Left cardiac atrium (tissue), 4 donors: ENCODE measurements at regions not wholly inside any gene's neighbourhood (a gene's known extent, or its start where the extent isn't known, plus 50 kb on each side); places are given as distances from the start of the nearest gene placed in this dataset.
"Not testable (repeated sequence)": the region's sequence is repeated elsewhere in the genome, so short reads cannot be mapped to it uniquely, and the experiment has no call there.

Experiments used
- ATAC-seq, 2 donors: fragments of 200-7000 bp; cut with Tn5 transposase; one replicate each; pipeline ENCODE4 v1.9.1; 2020; ENCODE audit warnings: mild to moderate bottlenecking in 2 of 2, moderate library complexity in 2 of 2
- DNase-seq: peaks from one replicate; pipeline ENCODE4 v3.0.0-alpha.2; 2020
- intact Hi-C, 2 donors: fragments of 100-400 bp; cut with DNase I; formaldehyde crosslinking; loops; one replicate each; pipeline versions ENCODE4 v1.14.1 to v1.15.1; 2022 to 2023
- donor health status: DM: no; HTN: yes; CAD: no.
- donor health status: DM: no; HTN: yes; CAD: no; lungs with severe emphysema.
- donor health status: DM: yes; HTN: yes; CAD: no.
- donor health status: Dilated cardiomyopathy.

DNA sequence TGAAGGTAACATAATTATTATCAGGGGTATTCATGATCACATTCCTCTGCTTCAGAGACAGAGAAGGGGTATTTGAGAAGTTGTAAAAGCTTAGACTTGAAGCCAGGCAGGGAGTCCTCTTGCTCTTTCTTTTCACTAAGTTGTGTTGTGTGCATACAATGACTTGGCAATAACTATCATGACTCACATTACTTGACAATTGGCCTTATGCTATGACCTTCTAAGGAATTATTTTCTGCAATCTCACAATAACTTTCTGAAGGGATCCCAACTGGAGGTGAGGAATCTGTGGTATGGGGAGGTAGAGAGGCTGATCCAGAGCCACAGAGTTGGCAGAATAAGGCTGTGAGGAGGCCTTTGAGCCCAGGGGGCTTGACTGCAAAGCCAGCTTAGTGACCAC, 622.3 kb downstream of the MTRR start:
- ATAC-seq, result no peak
- intact Hi-C loops, result no loop called here
- no peak for DNase-seq

DNA sequence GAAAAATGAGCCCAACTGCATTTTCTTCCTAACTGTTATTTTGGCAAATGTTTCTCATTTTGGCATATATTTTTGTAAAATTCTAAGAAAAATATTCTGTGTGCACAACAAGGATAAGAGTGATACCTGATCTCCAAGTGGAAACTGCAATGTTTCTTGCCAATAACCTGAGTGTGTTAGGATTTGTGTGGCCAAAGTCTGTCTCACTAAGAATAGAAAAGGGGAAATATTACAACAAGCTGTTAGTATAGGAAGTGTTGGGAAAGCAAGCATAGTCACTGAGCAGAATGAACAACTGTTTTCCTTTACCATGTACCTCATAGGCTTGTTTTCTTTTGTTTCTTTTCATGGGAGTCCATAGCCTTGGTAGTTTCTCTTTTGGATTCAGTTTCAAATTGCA, 624.2 kb downstream of the MTRR start:
- intact Hi-C loops, result no loop called here
- DNase-seq, result no peak
- ATAC-seq, result no peak

DNA sequence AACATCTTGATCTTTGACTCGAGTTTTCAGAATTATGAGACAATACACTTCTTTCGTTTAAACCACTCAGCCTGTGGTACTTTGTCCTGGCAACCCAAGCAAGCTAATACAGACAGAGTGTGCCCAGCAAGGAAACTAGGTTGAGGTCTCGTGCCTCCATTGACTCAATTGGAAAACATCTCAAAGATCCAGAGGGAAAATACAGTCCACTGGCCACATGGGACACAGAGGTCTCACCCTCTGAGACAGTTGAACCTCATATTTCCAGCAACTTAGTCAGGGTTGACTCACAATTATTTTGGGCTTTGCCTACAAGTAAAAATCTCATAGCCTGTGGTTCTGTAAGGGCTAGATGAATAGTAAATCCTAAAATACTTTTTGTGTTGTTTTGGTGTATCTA, 631.5 kb downstream of the MTRR start:
- ATAC-seq (no peak), DNase-seq (no peak)
- intact Hi-C loops, result no loop called here

GRCh38 chr5:8505196-8505595, 636.2 kb downstream of the MTRR start:
- intact Hi-C loops, result no loop called here
- ATAC-seq, result no peak
- DNase-seq, result no peak

DNA sequence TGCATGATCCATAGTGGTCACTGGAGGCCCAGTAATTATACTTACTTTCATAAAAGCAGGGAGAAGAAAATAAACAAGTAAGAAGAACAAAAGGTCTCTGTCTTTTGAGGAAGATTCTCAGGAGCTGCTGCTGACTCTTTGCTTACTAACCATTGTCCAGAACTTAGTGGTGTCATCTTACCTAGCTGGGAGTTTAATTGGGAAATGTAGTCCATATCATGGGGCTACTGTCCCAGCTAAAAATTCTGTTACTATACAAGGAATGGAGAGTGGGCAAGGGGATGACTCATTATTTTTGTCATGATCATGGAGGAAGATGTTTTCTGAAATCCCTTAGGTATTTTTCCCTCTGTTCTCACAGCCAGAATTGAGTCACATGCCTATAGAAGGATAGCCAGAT, 639.3 kb downstream of the MTRR start:
- intact Hi-C loops, result no loop called here
- DNase-seq, result no peak
- no peak for ATAC-seq

GRCh38 chr5:8516356-8516755, 647.4 kb downstream of the MTRR start:
- intact Hi-C loops, result no loop called here
- DNase-seq (no peak), ATAC-seq (no peak)

DNA sequence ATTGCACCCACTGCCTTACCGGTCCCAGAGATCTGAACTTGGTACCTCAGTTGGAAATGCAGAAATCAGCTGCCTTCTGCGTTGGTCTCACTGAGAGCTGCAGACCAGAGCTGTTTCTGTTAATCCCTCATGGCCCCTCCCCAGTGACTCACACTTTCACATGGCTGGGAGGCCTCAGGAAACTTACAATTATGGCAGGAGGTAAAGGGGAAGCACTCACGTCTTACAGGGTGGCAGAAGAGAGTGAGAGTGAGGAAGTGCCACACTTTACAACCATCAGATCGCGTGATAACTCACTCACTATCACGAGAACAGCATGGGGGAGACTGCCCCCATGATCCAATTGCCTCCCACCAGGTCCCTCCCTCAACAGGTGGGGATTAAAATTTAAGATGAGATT, 648.5 kb downstream of the MTRR start:
- intact Hi-C loops, result no loop called here
- ATAC-seq (no peak), DNase-seq (no peak)

GRCh38 chr5:8520917-8521316, 652.0 kb downstream of the MTRR start:
- no peak for ATAC-seq
- DNase-seq, result no peak
- intact Hi-C loops, result no loop called here

DNA sequence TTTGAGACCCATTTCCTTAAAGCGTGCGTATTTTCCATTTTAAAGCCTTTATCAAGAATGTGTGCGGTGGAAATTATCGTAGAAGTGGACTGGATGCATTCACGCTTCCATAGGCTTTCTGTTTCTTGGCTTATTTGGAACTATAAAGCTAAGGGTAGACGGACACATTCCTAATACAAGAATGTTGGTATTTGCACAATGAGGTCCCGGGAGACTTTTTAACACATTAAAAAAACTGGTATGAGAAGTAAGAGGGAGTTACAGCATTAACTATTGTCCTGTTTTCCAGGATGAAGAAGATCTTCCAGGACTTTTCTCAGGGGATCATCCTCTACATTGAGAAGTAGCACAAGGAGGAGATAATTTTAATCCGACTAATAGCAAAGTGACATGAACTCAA, 653.0 kb downstream of the MTRR start:
- intact Hi-C loops, result no loop called here
- ATAC-seq (no peak), DNase-seq (no peak)

DNA sequence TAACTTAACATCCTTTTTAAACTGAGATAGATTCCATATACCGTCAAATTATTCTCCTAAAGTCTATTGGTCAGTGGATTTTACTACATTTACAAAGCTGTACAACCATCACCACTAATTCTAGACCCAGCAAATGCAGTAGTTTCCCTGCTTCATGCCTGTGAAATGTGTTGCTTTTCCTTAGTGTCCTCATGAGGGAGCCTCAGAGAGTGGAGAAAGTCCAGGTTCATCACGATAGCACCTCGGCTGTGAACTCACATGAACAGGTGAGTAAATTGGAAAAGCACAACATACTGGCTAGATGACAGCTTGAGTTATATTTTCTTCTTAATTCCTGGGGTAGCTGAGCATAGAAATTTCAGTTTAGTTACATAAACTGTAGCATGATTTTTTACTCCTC, 653.7 kb downstream of the MTRR start:
- intact Hi-C loops, result no loop called here
- ATAC-seq, result no peak

GRCh38 chr5:8523501-8523900, 654.6 kb downstream of the MTRR start:
- intact Hi-C loops, result no loop called here
- ATAC-seq, result no peak

More for the DNA sequence above, 653.7 kb downstream of the MTRR start:
- no peak for DNase-seq

GRCh38 chr5:8525819-8526218, 656.9 kb downstream of the MTRR start:
- DNase-seq (no peak), ATAC-seq (no peak)
- intact Hi-C loops, result no loop called here

More at GRCh38 chr5:8523501-8523900, 654.6 kb downstream of the MTRR start:
- DNase-seq, result no peak

GRCh38 chr5:8528106-8528505, 659.2 kb downstream of the MTRR start:
- ATAC-seq (no peak), DNase-seq (no peak)
- intact Hi-C loops, result no loop called here

GRCh38 chr5:8538821-8539220, 669.9 kb downstream of the MTRR start:
- DNase-seq, result no peak
- intact Hi-C loops, result no loop called here
- ATAC-seq, result no peak

DNA sequence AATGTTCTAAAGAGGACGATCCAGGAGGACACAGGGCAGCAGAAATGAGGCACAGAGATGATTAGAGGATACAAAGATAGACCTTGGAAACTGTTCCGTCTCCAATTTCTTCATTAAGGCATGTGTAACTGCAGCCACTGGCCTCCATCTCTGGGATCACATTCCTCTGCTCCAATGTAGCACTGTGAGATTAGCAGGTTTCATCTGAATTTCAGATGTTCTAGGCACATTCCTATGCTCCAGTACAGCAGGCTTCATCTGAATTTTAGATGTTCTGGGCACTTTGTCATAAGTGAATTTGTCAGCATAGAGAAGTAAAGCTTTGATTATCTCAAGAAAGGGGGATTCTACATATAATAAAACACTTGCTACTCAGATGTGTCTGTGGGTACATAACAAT, 671.4 kb downstream of the MTRR start:
- no peak for ATAC-seq
- no peak for DNase-seq
- intact Hi-C loops, result no loop called here

- ATAC-seq (no peak), DNase-seq (no peak)
- intact Hi-C loops, result no loop called here
Measured at GRCh38 chr5:8550921-8551320, 682.0 kb downstream of the MTRR start.

DNA sequence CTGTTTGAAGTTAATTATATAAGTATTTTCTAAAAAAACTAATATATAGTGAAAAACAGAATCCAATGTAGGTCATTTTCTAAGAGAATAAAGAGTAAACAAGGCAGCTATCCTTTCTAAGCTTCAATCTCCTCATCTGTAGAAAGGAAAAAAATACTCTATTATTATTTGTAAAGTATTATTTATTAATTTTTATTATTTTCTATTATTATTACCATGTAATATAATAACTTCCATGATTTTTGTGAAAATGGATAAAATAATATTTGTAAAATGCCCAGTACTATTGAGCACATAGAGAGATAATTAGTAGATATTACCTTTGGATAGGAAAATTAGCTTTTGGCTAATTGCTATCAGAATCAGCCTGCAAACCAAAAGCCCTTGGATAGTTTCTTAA, 684.4 kb downstream of the MTRR start:
- intact Hi-C loops, result no loop called here
- no peak for DNase-seq
- no peak for ATAC-seq

DNA sequence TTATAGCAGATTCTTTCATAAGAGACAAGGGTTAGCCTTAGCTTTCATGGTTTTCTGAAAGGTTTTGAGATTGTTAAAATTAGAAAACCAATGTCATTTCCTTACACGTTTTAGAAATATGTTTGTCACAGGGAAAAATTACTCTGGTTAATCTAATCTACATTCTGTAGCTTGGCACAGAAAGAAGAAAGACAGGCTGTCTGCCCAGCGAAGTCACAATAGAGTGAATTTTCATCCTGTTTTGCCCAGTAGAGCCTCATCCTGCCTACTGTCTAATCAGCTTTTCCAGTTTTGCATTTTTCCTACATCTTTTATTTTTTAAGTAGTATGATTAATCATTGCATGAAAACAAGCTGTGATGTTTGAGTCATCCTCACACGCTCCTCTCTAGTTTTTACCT, 688.8 kb downstream of the MTRR start:
- DNase-seq (no peak), ATAC-seq (no peak)
- intact Hi-C loops, result no loop called here

- no peak for DNase-seq
- ATAC-seq, result no peak
- intact Hi-C loops, result no loop called here
Measured at GRCh38 chr5:8560776-8561175, 691.8 kb downstream of the MTRR start.

- no peak for DNase-seq
- no peak for ATAC-seq
- intact Hi-C loops, result no loop called here
Measured at GRCh38 chr5:8561224-8561840, 692.4 kb downstream of the MTRR start.

- intact Hi-C loops, result no loop called here
- no peak for DNase-seq
- no peak for ATAC-seq
Measured at GRCh38 chr5:8561854-8562253, 692.9 kb downstream of the MTRR start.

DNA sequence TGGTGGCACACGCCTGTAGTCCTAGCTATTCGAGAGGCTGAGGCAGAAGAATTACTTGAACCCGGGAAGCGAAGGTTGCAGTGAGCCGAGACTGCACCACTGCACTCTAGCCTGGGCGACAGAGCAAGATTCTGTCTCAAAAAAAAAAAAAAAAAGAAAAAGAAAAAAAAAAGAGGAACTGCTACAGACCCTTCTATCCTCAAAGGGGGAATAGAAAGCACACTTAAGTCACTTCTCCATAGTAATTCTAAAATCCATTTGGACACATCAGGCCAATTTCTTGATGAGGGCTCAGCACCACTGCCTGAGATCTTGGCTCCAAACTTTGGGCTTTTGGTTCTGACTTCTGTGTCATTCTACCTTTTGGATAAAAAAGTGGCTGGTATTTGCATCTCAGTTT, 694.6 kb downstream of the MTRR start:
- intact Hi-C loops, ATAC-seq, DNase-seq: not testable (repeated sequence)
